OCI-LY1 (cell line): ENCODE measurements at regions not wholly inside any gene's neighbourhood (a gene's known extent, or its start where the extent isn't known, plus 50 kb on each side); places are given as distances from the start of the nearest gene placed in this dataset.

ENCODE experiments used
- H2AFZ ChIP-seq: fragments of 200-600 bp; sonication (generic), shearing (Covaris generic); 2 replicates; pipeline ENCODE4 v1.6.0; 2014; ENCODE audit warnings: antibody characterized with exemption, mild to moderate bottlenecking, low read length
- H3F3A ChIP-seq: fragments of 200-600 bp; sonication (generic), shearing (Covaris generic); 2 replicates; pipeline ENCODE4 v1.6.0; 2014; ENCODE audit warnings: mild to moderate bottlenecking, antibody characterized with exemption, low read length, moderate library complexity; ENCODE audit not compliant: insufficient read depth
- H3K27ac ChIP-seq: fragments of 200-600 bp; sonication (generic); 2 replicates; pipeline ENCODE4 v1.5.1; 2014; ENCODE audit warnings: low read length, mixed run types, mild to moderate bottlenecking, low read depth; ENCODE audit not compliant: poor library complexity, severe bottlenecking
- H3K27me3 ChIP-seq: fragments of 200-600 bp; sonication (generic); 2 replicates; pipeline ENCODE4 v1.6.0; 2014; ENCODE audit warnings: antibody characterized with exemption, mild to moderate bottlenecking, low read length, moderate library complexity; ENCODE audit not compliant: insufficient read depth
- H3K36me3 ChIP-seq: fragments of 200-600 bp; sonication (generic); 2 replicates; pipeline ENCODE4 v1.6.1; 2014; ENCODE audit warnings: mild to moderate bottlenecking, antibody characterized with exemption, low read length, moderate library complexity, mixed read lengths; ENCODE audit not compliant: insufficient read depth
- H3K4me1 ChIP-seq: fragments of 200-600 bp; sonication (generic); 2 replicates; pipeline ENCODE4 v1.5.1; 2014; ENCODE audit warnings: mild to moderate bottlenecking, low read length, moderate library complexity; ENCODE audit not compliant: insufficient read depth, severe bottlenecking
- H3K4me2 ChIP-seq: fragments of 200-600 bp; sonication (generic), shearing (Covaris generic); 2 replicates; pipeline ENCODE4 v1.6.1; 2014; ENCODE audit warnings: low read length
- H3K4me3 ChIP-seq: fragments of 200-600 bp; sonication (generic); 2 replicates; pipeline ENCODE4 v1.5.1; 2014; ENCODE audit warnings: low read length, low read depth, mild to moderate bottlenecking, mixed read lengths; ENCODE audit not compliant: poor library complexity, severe bottlenecking
- H3K79me2 ChIP-seq: fragments of 200-600 bp; shearing (Covaris generic); 2 replicates; pipeline ENCODE4 v1.6.1; 2016; ENCODE audit warnings: mixed run types, low read length, mixed read lengths; ENCODE audit not compliant: insufficient read depth
- H3K9ac ChIP-seq: fragments of 200-600 bp; sonication (generic), shearing (Covaris generic); 2 replicates; pipeline ENCODE4 v1.6.1; 2014; ENCODE audit warnings: mild to moderate bottlenecking, low read length, mixed read lengths
- H3K9me2 ChIP-seq: fragments of 200-600 bp; sonication (generic), shearing (Covaris generic); 2 replicates; pipeline ENCODE4 v1.6.1; 2014; ENCODE audit warnings: low read depth, mild to moderate bottlenecking, low read length, mixed read lengths
- H3K9me3 ChIP-seq: fragments of 200-600 bp; shearing (Covaris generic); 2 replicates; pipeline ENCODE4 v1.6.1; 2014; ENCODE audit warnings: low read length, mixed read lengths
- H4K20me1 ChIP-seq: fragments of 200-600 bp; sonication (generic), shearing (Covaris generic); 2 replicates; pipeline ENCODE4 v1.6.0; 2016; ENCODE audit warnings: mild to moderate bottlenecking, low read length; ENCODE audit not compliant: insufficient read depth
- EZH2 ChIP-seq: fragments of 200-600 bp; sonication (generic), shearing (Covaris generic); IDR thresholded peaks from 2 replicates; pipeline ENCODE4 v1.8.0; 2017; ENCODE audit warnings: borderline replicate concordance, mixed run types, mild to moderate bottlenecking, antibody characterized with exemption, low read length, moderate library complexity, mixed read lengths
- TF ChIP-seq, protein P1 (sequence below): fragments of 200-600 bp; sonication (generic), shearing (Covaris generic); IDR thresholded peaks from 2 replicates; pipeline ENCODE4 v1.5.1; 2017; ENCODE audit warnings: mild to moderate bottlenecking, antibody characterized with exemption, low read length, moderate library complexity, mixed read lengths

DNA sequence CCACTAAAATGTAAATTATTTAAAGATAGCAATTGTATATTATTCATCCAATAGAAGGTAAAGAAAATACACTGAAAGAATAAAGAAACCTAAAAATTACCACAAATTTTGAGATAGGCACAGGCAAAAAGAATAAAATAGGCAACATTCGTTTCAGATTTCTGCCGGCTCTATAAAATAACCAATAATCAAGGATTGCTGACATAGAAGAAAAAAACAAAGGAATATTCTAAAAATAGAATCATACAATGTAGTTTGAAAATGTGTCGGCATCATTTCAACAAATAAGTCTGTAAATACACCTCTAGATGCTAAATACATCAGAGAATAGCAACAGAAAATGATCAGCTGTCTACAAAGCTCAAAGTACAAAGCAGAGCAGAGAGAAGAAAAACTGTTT, 973.3 kb downstream of the EPHA7 start:
- Histone ChIP-seq H3K9me2 (no peaks in the 10 kb centered on the region), H3K4me1 (no peaks in the 10 kb centered on the region), H3F3A (no peaks in the 10 kb centered on the region), H3K36me3 (no peaks in the 10 kb centered on the region), H3K9ac (no peak overlapping the region), H3K27me3 (no peaks in the 10 kb centered on the region), H2AFZ (no peak overlapping the region), H3K79me2 (no peaks in the 10 kb centered on the region), H4K20me1 (no peaks in the 10 kb centered on the region), H3K4me3 (no peak overlapping the region), H3K27ac (no peak overlapping the region), H3K4me2 (no peak overlapping the region), H3K9me3 (no peaks in the 10 kb centered on the region)
- no peak for TF ChIP-seq EZH2
- TF ChIP-seq, protein P1, sequence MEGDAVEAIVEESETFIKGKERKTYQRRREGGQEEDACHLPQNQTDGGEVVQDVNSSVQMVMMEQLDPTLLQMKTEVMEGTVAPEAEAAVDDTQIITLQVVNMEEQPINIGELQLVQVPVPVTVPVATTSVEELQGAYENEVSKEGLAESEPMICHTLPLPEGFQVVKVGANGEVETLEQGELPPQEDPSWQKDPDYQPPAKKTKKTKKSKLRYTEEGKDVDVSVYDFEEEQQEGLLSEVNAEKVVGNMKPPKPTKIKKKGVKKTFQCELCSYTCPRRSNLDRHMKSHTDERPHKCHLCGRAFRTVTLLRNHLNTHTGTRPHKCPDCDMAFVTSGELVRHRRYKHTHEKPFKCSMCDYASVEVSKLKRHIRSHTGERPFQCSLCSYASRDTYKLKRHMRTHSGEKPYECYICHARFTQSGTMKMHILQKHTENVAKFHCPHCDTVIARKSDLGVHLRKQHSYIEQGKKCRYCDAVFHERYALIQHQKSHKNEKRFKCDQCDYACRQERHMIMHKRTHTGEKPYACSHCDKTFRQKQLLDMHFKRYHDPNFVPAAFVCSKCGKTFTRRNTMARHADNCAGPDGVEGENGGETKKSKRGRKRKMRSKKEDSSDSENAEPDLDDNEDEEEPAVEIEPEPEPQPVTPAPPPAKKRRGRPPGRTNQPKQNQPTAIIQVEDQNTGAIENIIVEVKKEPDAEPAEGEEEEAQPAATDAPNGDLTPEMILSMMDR, result no peak

- H3K4me3 ChIP-seq, result no peak overlapping the region
- no peaks in the 10 kb centered on the region for H4K20me1 ChIP-seq
- no peaks in the 10 kb centered on the region for H3K9me3 ChIP-seq
- TF ChIP-seq, protein P1, result no peak
- TF ChIP-seq EZH2, result no peak
- no peaks in the 10 kb centered on the region for H3K4me1 ChIP-seq
- H3K9me2 ChIP-seq, result no peaks in the 10 kb centered on the region
- H3K27ac ChIP-seq, result no peak overlapping the region
- no peak overlapping the region for H3K4me2 ChIP-seq
- H3F3A ChIP-seq, result no peaks in the 10 kb centered on the region
- H3K36me3 ChIP-seq, result no peaks in the 10 kb centered on the region
- H3K27me3 ChIP-seq, result no peaks in the 10 kb centered on the region
- H3K79me2 ChIP-seq, result no peaks in the 10 kb centered on the region
- no peak overlapping the region for H3K9ac ChIP-seq
- no peak overlapping the region for H2AFZ ChIP-seq
Measured at GRCh38 chr6:92433911-92434310, 985.4 kb downstream of the EPHA7 start.

DNA sequence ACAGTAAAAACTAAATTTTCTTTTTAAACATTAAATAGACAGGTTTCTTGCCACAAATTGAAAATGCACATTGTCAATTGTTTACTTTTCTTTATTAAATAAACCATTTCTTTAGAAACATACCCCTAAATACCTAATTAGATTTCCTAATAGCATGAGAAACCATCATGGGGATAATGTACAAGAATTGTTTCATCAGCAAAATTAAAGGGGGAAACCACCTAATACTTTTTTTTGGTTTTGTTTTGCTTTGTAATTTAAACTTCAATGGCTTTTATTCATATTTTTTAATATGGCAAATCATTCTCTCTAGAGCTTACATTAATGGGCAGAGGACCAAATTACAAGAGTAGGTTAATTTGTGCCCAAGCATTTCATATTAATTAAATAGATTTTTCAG, 987.9 kb downstream of the EPHA7 start:
- H4K20me1 ChIP-seq, result no peaks in the 10 kb centered on the region
- H3K36me3 ChIP-seq, result no peaks in the 10 kb centered on the region
- no peak overlapping the region for H2AFZ ChIP-seq
- H3K9me2 ChIP-seq, result no peaks in the 10 kb centered on the region
- TF ChIP-seq, protein P1, result no peak
- no peak for TF ChIP-seq EZH2
- H3K4me3 ChIP-seq, result no peak overlapping the region
- H3K9me3 ChIP-seq, result no peaks in the 10 kb centered on the region
- no peak overlapping the region for H3K9ac ChIP-seq
- H3K27ac ChIP-seq, result no peak overlapping the region
- no peaks in the 10 kb centered on the region for H3K4me1 ChIP-seq
- no peaks in the 10 kb centered on the region for H3K79me2 ChIP-seq
- no peaks in the 10 kb centered on the region for H3K27me3 ChIP-seq
- H3F3A ChIP-seq, result no peaks in the 10 kb centered on the region
- no peak overlapping the region for H3K4me2 ChIP-seq
